ENCODE measurements at regions not wholly inside any gene's neighbourhood (a gene's known extent, or its start where the extent isn't known, plus 50 kb on each side); places are given as distances from the start of the nearest gene placed in this dataset.

- no peak for DNase-seq (ENCODE audit: low spot score)
Observed at GRCh38 chr4:28677808-28678207, 1817.2 kb downstream of the STIM2 start.

GRCh38 chr4:28682847-28683246 lies 1822.2 kb downstream of the STIM2 start:
- DNase-seq (ENCODE audit: low spot score) = no peak
- intact Hi-C loops (cut with DNase I) = no loop called here

More at GRCh38 chr4:28677808-28678207, 1817.2 kb downstream of the STIM2 start:
- intact Hi-C loops (cut with DNase I) = no loop called here

- intact Hi-C loops (cut with DNase I) = no loop called here
- DNase-seq (ENCODE audit: low spot score) = no peak
Observed at GRCh38 chr4:28686618-28687017, 1826.0 kb downstream of the STIM2 start.

GRCh38 chr4:28690890-28691289 lies 1830.2 kb downstream of the STIM2 start:
- no peak for DNase-seq (ENCODE audit: low spot score)
- intact Hi-C loops (cut with DNase I) = no loop called here

- no peak for DNase-seq (ENCODE audit: low spot score)
- intact Hi-C loops (cut with DNase I) = no loop called here
Observed at GRCh38 chr4:28702571-28702970, 1841.9 kb downstream of the STIM2 start.

GRCh38 chr4:28709891-28710290 lies 1849.2 kb downstream of the STIM2 start:
- intact Hi-C loops (cut with DNase I) = no loop called here
- DNase-seq (ENCODE audit: low spot score) = no peak

- intact Hi-C loops (cut with DNase I) = no loop called here
- no peak for DNase-seq (ENCODE audit: low spot score)
Observed at GRCh38 chr4:28723371-28723770, 1862.7 kb downstream of the STIM2 start.

- intact Hi-C loops (cut with DNase I) = no loop called here
Observed at GRCh38 chr4:28724239-28724638, 1863.6 kb downstream of the STIM2 start.

GRCh38 chr4:28730304-28730703 lies 1869.7 kb downstream of the STIM2 start:
- no peak for DNase-seq (ENCODE audit: low spot score)
- intact Hi-C loops (cut with DNase I) = no loop called here

More at GRCh38 chr4:28724239-28724638, 1863.6 kb downstream of the STIM2 start:
- no peak for DNase-seq (ENCODE audit: low spot score)

- no peak for DNase-seq (ENCODE audit: low spot score)
- intact Hi-C loops (cut with DNase I) = no loop called here
Observed at GRCh38 chr4:28744066-28744465, 1883.4 kb downstream of the STIM2 start.

GRCh38 chr4:28754376-28754775 lies 1893.7 kb downstream of the STIM2 start:
- DNase-seq (ENCODE audit: low spot score) = no peak
- intact Hi-C loops (cut with DNase I) = no loop called here

GRCh38 chr4:28755081-28755480 lies 1894.4 kb downstream of the STIM2 start:
- intact Hi-C loops (cut with DNase I) = no loop called here
- DNase-seq (ENCODE audit: low spot score) = no peak

- no peak for DNase-seq (ENCODE audit: low spot score)
- intact Hi-C loops (cut with DNase I) = no loop called here
Observed at GRCh38 chr4:28759064-28759463, 1898.4 kb downstream of the STIM2 start.

GRCh38 chr4:28760003-28760402 lies 1899.4 kb downstream of the STIM2 start:
- intact Hi-C loops (cut with DNase I) = no loop called here
- no peak for DNase-seq (ENCODE audit: low spot score)

- intact Hi-C loops (cut with DNase I) = no loop called here
Observed at GRCh38 chr4:28772066-28772465, 1911.4 kb downstream of the STIM2 start.

GRCh38 chr4:28772788-28773187 lies 1912.1 kb downstream of the STIM2 start:
- intact Hi-C loops (cut with DNase I) = no loop called here

More at GRCh38 chr4:28772066-28772465, 1911.4 kb downstream of the STIM2 start:
- DNase-seq (ENCODE audit: low spot score) = no peak

GRCh38 chr4:28774344-28774743 lies 1913.7 kb downstream of the STIM2 start:
- no peak for DNase-seq (ENCODE audit: low spot score)
- intact Hi-C loops (cut with DNase I) = no loop called here

More at GRCh38 chr4:28772788-28773187, 1912.1 kb downstream of the STIM2 start:
- no peak for DNase-seq (ENCODE audit: low spot score)

- DNase-seq (ENCODE audit: low spot score) = no peak
- intact Hi-C loops (cut with DNase I) = loop anchor here in 1 of 2 donors (5.0 kb wide), 1 partner anchor 459 kb away; no protein-coding TSS in a partner anchor
Observed at GRCh38 chr4:28776004-28776403, 1915.4 kb downstream of the STIM2 start.

GRCh38 chr4:28784188-28784587 lies 1923.5 kb downstream of the STIM2 start:
- no peak for DNase-seq (ENCODE audit: low spot score)
- intact Hi-C loops (cut with DNase I) = no loop called here

GRCh38 chr4:28787947-28788346 lies 1927.3 kb downstream of the STIM2 start:
- DNase-seq (ENCODE audit: low spot score) = no peak
- intact Hi-C loops (cut with DNase I) = no loop called here

GRCh38 chr4:28788929-28789490 lies 1928.4 kb downstream of the STIM2 start:
- intact Hi-C loops (cut with DNase I) = no loop called here

More at GRCh38 chr4:28788929-28789490, 1928.4 kb downstream of the STIM2 start:
- no peak for DNase-seq (ENCODE audit: low spot score)
